ENCODE measurements at regions not wholly inside any gene's neighbourhood (a gene's known extent, or its start where the extent isn't known, plus 50 kb on each side); places are given as distances from the start of the nearest gene placed in this dataset.

DNA sequence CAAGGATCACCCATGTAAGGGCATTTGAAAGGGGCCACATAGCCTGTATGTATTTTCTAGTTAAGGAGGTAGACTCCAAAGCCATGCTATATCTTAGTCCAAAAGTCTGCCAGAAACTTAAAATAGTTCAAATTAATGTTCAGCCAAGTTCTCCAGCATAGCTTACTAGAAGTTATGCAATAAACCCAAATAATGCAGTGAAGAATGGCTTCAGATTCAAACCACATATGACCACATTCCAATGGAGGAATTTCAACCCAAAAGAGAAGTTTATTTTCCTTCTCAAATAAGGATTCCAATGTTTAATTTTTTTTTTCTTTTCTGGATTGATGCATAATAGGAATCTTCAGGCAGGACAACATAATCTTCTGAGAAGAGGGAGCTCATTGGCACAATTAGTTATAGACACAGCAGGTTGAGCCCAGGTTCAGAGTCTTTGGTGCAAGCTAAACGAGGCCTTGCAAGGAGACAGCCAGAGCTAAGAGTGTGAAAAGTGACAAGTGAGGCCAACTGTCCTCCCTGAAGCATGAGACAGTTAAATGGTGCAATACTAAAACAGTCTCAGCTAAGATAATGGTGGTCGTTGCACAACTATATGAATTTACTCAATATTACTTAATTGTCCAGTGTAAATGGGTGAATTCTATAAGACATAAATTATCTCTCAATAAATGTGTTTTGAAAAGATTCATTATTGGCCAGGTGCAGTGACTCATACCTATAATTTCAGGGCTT lies 598.8 kb upstream of the CDH4 start:
- DNase-seq, result no peak

DNA sequence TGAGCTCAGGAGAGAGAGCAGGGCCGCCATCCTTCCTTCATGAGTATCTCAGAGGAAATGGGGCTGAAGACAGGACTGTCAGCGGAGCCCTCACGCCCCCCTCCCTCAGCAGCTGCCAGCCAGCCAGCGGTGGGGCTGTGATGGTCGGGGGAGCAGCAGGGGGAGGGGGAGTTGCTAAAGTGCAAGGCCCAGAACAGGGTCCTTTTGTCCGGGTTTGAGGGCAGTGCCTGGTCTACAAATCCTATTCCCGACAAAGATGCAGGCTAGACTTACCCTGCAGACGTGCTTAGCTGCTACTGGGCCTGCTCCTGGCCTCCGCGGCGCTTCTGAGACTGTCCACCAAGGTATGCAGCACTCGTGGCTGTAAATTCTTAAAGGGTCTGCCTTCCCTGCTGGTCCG lies 593.4 kb upstream of the CDH4 start:
- no peak for DNase-seq

DNA sequence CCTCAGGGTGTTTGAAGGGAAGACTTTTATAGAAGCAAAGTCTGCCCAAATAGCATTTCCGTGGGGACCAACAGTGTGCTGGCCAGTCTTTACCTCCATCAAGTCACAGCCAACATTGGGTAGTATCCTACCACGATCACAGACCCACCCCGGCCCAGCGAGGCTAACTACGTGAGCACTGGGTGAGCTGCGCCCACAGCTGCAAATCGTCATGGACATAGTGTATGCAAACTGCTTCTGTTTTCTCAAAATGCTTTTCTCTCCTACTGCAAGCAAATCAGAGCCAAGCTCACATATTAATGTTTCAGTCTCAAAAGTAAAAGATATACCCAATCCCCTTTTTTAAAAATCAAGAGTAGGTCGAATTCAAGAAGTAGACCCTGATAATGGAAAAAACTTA lies 592.8 kb upstream of the CDH4 start:
- no peak for DNase-seq

DNA sequence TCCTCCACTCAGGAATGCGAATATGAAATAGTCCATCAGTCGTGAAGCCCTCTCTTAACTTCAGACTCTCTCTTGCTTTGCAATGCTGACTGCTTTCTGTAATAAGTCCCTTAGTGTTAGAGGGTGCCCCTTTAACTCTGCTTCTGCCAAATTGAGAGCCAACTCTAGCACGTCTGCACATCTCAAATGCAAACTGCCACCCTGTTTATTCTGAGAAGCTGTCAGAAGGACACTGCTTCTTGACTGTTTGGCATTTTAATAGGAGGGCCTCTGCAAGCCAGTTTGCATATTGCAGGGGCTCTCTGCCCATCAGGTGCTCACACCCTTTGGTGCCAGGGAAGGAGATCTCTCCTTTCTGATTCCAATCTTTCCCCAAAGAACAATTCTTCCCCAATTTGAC lies 589.8 kb upstream of the CDH4 start:
- no peak for DNase-seq

DNA sequence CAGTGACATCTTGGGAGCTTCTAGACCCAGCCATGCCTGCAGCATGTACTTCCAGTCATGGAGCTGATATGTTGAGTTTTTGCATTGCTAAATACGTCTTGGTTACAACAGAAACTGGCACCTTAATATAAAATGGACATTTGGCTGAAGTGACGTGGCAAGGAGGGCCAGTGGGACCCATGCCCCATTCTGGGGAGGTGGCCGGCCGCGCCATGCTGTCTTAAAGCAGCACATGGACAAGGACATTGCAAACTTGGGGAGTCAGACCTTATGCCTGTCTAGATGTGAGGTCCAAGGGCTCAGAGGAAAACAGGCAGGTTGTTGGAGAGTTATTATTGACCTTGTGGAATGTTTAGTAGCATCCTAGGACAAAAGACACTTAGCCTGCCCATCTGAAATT lies 588.0 kb upstream of the CDH4 start:
- no peak for DNase-seq

DNA sequence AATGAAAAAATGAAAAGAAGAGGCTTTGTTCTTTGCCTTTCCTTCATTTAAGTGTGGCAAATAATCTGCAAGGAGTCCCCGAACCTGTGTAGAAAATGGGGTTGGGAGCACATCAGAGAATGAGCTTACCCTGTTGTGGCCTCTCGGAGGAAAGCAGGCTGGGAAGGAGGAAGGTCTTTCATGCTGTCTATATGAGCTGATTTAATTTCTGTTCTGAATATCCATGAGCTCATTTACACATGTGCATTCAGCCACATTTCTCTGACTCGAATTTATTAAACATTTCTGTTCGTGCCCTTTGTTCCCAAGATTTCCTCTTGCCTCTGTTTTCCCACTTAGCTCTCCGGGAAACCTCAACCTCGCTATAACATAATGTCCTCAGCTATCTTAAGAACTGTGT lies 584.4 kb upstream of the CDH4 start:
- DNase-seq, result no peak

DNA sequence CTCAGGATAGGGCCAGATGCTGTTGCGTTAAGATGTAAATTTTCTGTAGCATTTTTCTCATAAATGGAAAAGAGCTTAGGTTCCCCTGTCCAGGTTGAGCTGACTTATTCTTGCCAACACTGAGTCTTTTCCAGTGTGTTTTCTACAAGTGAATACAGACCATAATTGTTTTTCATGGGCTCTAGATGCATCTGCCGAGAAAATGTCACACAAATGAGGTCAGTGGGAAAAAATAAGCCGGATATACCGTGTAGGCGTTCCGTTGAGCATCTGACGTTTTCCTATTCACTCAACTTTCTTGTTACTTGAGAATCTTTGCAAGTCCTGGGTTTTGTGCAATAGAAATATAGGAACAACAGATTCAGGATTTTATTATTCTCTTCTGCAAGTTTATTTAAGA lies 582.9 kb upstream of the CDH4 start:
- no peak for DNase-seq

DNA sequence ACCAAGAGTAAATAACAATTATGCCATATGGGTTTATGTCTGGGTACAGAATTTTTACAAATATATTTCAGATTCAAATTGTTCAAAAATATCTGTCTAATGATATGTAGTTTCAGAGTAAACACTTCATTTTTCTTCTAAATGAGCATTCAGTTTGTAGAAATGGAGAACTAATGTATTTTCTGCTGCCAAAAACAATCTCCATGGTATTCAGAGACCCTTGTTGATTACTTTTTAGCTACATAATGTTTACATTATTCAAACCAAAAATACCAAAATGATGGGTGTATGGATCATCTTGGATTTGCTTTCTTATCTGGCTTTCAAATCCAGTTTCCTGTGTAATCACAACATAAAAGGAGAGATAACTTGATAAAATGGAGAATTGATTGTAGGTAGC lies 576.0 kb upstream of the CDH4 start:
- no peak for DNase-seq

DNA sequence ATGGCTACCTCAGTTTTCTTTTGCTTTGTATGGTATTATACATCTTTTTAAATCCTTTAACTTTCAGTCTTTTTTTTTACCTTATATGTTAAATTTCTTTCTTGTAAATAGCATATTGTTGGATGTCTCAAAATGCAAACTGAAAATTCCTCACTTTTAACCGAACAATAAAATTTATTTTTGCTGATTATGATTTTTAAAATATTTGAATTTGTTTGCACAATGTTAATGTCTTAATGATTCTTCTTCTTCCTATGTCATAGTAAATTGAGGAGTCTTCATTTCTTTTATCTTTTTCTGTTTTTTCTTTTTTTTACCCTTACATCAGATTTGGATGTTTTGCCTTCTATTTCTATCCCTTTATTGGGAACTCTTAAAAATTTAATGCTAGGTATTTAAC lies 574.2 kb upstream of the CDH4 start:
- DNase-seq, result no peak

DNA sequence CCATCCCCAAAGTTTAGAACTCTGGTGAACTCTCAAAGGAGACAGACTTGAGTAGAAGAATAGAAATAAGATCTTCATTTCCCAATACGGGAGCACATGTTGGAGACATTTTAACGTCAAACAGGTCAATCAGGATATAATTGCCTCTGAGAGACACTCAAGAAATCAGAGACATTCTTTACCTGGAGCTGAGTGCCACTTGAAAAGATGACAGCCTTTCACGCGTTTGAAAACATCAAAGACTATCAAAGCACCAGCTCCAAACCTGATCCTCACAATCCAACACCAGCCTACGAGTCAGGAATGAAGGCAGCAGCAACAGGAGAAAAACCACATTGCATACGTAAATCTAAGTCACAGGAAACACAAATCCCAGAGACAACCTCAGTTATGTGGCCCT lies 571.5 kb upstream of the CDH4 start:
- no peak for DNase-seq

DNA sequence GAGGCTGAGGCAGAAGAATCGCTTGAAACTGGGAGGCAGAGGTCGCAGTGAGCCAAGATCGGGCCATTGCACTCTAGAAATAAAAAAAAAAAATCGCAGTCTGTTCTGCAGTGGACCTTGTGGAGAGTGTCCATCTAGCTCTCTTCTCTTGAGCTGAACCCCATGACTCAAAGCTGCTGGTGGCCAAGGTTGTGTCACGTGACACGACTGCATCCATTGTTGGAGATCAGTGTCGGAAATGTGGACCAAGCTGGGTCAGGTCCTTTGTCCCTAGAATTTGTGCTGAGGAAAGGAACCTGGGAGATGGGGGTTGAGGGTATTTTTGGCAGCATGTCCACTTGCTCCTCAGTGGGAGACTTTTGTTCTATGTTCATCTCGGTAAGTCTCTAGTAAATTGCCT lies 564.8 kb upstream of the CDH4 start:
- DNase-seq, result no peak

DNA sequence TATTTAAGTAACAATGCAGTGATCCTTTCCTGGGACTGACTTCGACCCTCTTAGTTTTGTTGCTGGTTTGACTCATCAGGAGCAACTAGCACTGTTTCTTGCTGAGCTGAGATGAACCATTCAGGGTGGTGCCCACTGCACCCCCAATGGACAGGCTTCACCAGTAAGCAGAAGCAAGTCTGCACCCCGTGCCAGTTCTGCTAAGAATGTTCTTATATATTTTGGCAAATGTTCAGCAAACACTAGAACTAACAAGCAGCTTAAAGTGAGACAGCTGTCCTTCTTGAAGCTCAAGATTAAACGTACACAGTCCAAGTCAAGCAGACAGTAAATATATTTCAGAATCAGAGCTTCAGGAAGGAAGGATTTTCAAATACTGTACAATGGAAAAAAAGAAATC lies 561.3 kb upstream of the CDH4 start:
- no peak for DNase-seq

DNA sequence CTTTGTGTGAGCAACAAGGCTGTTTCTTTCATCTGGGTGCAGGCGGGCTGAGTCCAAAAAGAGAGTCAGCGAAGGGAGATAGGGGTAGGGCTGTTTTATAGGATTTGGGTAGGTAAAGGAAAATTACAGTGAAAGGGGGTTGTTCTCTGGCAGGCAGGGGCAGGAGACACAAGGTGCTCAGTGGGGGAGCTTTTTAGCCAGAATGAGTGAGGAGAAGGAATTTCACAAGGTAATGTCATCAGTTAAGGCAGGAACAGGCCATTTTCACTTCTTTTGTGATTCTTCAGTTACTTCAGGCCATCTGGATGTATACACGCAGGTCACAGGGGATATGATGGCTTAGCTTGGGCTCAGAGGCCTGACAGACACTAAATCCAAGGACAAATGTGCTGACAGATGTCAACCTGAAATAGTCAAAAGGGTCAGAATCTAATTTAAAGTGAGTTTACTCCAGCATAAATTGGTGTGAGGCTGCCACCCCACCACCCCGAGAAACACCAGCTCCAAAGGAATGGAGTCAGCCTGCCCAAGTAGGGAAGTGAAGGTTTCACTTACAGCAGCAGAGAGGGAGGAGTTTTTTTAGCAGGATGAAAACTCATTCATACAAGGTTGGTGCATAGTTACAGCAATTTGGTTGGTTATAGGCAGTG lies 560.0 kb upstream of the CDH4 start:
- DNase-seq, result no peak

DNA sequence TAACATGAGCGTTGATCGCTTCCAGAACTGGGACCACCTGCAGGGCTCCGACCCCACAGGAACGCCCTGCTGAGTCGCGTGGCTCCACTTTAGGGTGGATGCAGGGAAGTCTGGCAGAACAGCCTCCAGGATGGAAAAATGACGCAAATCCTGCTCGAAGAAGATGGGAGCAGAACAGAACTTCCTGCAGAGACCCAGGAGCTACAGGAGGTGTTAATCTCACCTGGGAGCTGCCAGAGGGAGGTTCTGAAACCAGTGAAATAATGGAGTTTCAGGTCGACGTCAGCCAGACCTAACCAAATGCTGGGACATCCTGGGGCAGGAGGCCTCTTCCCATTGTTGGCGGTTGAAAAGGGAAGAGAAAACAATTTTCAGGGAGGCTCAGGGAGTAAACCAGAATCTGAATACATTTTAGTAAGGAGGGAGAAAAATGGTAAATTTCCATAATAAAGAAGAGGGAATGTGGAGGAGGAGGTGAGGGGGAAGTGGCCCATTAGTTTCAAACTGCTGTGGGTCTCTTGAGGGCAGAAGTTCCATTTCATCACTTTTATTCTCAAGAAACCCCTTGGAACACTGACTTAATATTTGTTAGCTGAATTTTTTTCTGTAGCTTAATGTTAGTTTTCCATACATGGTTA lies 558.4 kb upstream of the CDH4 start:
- no peak for DNase-seq

DNA sequence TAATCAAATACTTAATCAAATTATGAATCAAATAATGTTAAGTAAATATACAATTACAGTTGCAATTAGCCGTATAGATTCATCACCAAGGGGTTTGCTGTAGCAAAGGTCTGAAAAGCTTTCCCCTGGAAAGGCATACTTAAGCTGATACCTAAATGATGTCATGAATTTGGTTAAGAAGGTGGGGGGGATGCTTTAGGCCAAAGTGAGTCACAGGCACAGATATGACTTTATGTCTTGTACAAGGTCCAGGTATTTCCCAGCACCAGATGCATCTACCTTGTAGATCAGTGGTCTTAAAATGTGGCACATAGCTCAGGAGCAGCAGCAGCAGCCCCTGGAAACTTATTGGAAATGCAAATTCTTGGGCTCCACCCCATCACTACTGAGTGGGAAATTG lies 557.3 kb upstream of the CDH4 start:
- DNase-seq, result no peak

DNA sequence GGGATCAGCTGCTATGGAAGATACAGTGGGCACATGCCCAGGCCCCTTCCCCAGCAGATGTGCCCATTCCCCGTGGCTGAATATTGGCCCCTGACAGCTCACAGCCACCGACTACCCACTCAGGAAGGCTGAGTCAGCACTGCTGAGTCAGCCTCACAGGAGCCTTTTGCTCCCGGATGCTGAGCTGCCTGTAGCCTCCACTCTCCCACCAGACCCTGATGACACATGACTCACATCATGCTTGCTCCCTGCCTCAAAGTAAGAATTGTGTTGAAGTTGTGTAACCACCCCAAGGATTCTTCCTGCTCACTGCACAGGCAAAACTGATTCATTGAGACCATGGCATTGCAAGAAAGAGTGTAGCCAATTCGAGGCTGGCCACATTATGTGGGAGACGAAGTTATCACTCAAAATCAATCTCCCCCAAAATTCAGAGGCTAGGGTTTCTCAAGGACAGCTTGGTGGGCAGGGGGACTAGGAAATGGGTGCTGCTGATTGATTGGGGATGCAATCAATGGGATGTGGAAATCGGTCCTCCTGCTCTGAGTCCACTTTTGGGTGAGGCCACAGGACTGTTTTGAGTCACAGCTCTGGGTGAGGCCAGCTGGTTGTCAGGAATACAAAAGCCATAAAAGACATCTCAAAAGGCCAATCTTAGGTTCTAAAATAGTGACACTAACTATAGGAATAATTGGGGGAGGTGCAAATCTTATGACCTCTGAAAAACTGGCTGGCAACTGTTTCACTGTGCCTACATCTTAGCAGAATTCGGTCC lies 556.6 kb upstream of the CDH4 start:
- DNase-seq, result peak; percentile 50

DNA sequence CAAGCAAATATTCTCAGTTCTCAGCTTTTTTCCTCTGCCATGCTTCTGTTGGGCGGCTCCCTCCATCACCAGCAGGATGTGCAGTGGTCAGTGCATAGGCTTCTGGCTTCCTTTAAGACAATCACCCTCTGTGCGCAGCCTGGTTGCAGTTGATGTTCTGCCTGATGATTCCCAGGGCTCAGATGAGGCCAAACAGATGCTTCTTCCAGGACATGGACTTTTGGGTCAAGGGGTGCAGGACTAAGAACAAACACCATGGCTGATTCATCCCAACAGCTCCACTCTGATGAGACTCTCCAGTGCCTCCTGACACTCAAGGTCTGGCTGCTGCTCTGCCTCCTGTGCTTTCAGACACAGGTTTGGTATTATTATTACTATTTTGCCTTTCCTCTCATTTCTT lies 554.8 kb upstream of the CDH4 start:
- no peak for DNase-seq

DNA sequence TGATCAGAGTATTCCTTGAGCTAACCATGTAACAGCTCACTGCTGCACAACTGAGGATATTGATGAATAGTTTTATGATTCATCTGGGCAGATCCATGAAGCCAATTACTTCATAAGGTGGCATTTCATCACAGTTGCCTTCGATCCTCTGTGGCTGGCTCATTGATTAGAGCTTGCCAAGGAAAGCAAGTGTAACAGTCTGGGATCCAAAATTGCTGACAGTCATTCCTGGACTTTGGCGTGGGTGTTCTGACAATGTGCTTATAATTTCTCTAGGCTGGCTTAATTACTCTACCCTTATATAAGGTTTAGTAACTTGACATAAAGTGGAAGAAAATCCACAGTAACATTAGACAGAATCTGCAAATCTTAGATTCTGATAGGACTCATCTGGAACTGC lies 551.3 kb upstream of the CDH4 start:
- no peak for DNase-seq

DNA sequence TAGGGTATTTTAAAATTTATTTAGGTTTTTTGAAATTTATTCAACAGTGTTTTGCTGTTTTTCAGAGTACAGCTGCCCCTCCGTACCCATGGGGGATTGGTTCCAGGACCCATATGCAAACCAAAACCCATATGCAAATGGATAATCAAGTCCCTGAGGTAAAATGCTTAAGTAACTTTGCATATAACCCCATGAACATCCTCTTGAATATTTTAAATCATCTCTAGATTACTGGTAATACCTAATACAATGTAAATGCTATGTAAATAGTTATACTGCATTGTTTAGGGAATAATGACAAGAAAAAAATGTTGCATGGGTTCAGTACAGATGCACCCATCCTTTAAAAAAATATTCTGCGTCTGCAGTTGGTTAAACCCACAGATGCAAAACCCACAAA lies 547.9 kb upstream of the CDH4 start:
- DNase-seq, result no peak

DNA sequence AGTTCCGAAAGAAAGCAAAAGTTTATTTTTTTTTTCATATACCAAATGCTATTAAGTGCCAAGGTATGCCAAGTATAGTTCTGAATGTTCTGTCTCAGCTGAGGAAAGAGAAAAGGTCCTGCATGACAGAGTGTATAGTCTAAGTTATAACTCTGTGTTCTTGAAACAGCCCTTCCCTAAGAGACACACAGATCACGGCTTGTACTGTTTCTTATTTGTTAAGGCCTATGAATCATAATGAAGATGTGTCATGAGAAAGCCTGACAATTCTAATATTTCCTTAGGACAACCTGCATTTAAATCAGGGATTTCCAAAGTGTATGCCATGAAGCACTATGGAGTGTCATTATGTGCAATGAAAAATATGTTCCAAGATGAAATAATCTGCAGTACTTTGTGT lies 538.7 kb upstream of the CDH4 start:
- DNase-seq, result no peak

DNA sequence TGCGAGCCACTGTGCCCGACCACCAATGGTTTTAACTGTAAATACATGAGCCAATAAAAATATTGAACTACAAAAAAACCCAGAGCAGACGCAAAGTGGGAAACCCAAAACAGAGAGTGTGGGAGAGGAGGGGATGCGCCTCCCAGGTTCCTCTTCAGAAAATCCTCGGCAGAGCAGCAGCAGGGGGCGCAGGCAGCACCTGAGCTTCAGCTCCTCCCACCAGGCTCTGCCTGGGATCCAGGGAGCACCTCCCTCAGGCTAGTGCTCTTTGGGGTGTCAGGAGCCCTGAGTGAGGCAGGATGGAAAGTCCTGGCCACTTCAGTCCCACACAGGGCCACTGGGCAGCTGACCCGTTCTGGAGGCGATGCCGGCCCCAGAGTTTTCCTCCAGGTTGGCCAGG lies 536.9 kb upstream of the CDH4 start:
- no peak for DNase-seq

DNA sequence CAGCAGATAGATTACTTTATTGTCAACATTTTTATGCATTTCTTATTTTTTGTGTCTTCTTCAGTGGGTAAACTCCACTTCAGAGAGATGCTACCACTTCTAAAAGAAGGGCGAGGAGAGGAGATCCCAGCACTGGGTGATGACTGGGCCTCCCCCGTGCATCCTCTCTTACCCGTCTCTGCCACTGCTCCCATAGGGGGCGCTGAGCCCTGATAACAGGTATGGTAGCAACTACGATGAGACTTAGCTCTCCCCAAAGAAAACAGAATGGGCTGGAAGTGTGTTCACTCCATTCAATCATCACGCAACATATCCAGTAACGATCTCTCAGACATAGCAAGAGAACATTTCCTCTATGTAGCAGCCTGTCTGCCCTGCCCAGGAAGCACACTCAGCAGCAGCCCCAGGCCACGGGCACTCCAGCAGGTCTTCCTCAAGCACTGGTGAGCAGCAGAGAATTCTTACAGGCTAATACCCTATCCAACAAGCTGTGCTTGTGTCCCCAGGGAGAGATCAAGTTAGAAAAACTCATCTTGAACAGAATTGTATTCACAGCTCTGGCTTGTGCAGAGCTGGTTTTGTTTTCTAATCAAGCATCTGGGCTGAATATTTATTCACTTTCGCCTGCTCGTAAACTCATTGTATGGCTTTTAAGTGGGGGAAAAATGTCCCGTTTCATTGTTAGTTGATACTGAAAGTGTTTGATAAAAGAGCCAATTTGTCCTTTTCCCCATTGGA lies 533.1 kb upstream of the CDH4 start:
- DNase-seq, result no peak

DNA sequence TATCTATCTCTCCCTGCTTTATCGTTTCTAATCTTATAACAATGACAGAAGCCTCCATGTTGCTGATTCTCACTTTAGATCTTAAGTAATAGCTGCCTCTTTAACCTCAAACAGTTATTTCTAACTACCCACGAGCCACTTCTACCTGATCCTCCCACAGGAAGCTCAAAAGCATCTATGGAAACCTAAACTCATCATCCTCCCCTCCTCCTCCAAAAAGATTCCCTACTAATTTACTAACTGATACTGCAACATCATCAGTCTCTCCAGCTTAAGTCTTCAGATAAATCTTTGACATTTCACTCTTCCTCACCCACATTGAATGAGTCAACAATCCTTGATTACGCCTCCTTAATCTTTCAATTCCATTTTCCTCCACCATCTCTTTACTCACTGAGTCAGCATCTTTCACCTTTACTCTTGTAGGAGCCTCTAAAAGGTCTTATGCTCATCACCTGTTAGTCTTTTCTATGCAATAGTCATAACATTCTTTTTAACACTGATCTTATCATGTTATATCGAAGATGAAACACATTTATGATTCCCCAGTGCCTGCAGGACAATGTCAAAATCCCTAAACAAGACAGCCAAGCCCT lies 526.7 kb upstream of the CDH4 start:
- DNase-seq, result no peak

All from stimulated activated CD4-positive, alpha-beta T cell treated with anti-CD3 and anti-CD28 coated beads, Interleukin-1b, Interleukin-23, amount 100 ng/mL, for 48 hours (primary cell).